ENCODE measurements at regions not wholly inside any gene's neighbourhood (a gene's known extent, or its start where the extent isn't known, plus 50 kb on each side); places are given as distances from the start of the nearest gene placed in this dataset.

DNA sequence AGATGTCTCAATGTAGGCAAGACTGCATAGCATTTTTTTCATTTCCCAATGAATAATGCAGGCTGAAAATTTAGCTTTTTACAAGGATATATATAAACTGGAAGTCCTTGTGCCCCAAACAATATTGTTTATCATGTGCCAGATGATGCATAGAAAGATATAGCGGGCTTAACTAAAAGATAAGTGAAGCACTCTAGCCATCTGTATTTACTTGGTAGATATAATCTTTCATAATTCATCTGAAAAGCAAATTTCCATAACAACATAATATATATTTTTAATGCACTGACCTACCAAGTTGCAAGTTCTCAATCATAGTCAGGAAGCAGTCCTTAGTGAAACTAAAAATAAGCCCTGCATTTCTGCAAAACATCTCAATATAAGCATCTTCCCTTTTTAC is 653.3 kb downstream of the NLGN4X start:
- Histone ChIP-seq H3K36me3 (replicated peaks in 1 of 2; ENCODE audit: control insufficient read depth in 1 of 2, insufficient read depth in 2 of 2, low read length in 1 of 2) (no peaks in the 10 kb centered on the region), H3K79me2 (ENCODE audit: insufficient read depth) (no peaks in the 10 kb centered on the region), H3K4me3 (ENCODE audit: low read depth in 2 of 2, low read length in 1 of 2) (no peak overlapping the region), H4K20me1 (ENCODE audit: insufficient read depth) (no peaks in the 10 kb centered on the region), H3K9me2 (peaks cover 4% of the 10 kb centered on the region; the same call in 1 of the 2 replicates), H3F3A (replicated peaks; ENCODE audit: insufficient read depth) (no peaks in the 10 kb centered on the region), H3K9me3 (no peaks in the 10 kb centered on the region), H3K27me3 (ENCODE audit: insufficient read depth) (no peaks in the 10 kb centered on the region), H3K27ac (ENCODE audit: low read depth in 2 of 2, low read length in 1 of 2) (no peak overlapping the region), H2AFZ (ENCODE audit: low read depth) (no peak overlapping the region), H3K4me1 (ENCODE audit: control insufficient read depth in 1 of 2, insufficient read depth in 2 of 2, low read depth in 1 of 2, low read length in 1 of 2) (no peaks in the 10 kb centered on the region; a peak in 1 of 4 replicates), H3K4me2 (no peak overlapping the region), H3K9ac (no peak overlapping the region)
- POLR2A ChIA-PET: no interaction called here
- CTCF ChIA-PET: no interaction called here
- TF ChIP-seq FOSL2 (IDR thresholded peaks at IDR 0.05; ENCODE audit: borderline replicate concordance, low read depth) (no peak), EZH2phosphoT487 (IDR thresholded peaks at IDR 0.05; ENCODE audit: borderline replicate concordance, low read depth) (no peak), PBX3 (IDR thresholded peaks at IDR 0.05) (no peak), GATA2 (CRISPR knock-in tag; IDR thresholded peaks at IDR 0.05) (peak; percentile 55), TAF1 (IDR thresholded peaks at IDR 0.05; ENCODE audit: borderline replicate concordance, low read depth, low read length) (no peak), EP300 (IDR thresholded peaks at IDR 0.05; ENCODE audit: borderline replicate concordance in 1 of 2, low read depth in 1 of 2, low read length in 1 of 2) (peak in 1 of 2 experiments; percentile 35; a peak in 1 of 4 replicates)
- no peak for DNase-seq
- 3% methylated on average over 1 of the region's 1 CpG for WGBS (ENCODE audit: low lambda C conversion rate)

DNA sequence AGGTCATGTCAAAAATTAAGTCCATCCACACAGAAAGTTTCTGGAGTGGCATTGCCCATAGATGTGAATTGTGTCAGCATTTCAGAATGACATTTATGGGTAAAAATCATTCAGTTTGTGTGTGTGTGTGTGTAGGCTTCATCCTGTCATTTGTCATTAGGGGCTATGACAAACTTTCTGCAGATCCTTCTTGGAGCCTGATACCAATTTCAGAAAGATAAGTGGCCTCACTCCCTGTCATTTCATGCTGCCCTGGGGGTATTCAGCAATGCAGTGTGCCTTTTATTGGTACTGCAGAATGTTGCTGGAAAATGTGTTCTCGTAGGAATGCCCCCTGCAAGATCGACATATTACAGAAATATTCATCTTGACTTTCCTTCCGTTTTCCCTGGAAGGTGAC is 659.7 kb downstream of the NLGN4X start:
- CTCF ChIA-PET: no interaction called here
- peak; percentile 8; the same call in 1 of the 2 replicates for TF ChIP-seq RAD21 (IDR thresholded peaks at IDR 0.05; ENCODE audit: low read length)
- TF ChIP-seq FOXM1 (IDR thresholded peaks at IDR 0.05; ENCODE audit: low read depth): no peak
- TF ChIP-seq YY1 (IDR thresholded peaks at IDR 0.05; ENCODE audit: low read depth): no peak
- TF ChIP-seq USF2 (IDR thresholded peaks at IDR 0.05; ENCODE audit: borderline replicate concordance, low read depth, low read length): no peak
- no peak for TF ChIP-seq MEF2A (IDR thresholded peaks at IDR 0.05; ENCODE audit: borderline replicate concordance, low read depth)
- peak; percentile 70 for TF ChIP-seq GATA2 (CRISPR knock-in tag; IDR thresholded peaks at IDR 0.05)
- TF ChIP-seq EP300 (IDR thresholded peaks at IDR 0.05; ENCODE audit: borderline replicate concordance in 1 of 2, low read depth in 1 of 2, low read length in 1 of 2): peak in 1 of 2 experiments; percentile 65; a peak in 1 of 4 replicates
- TF ChIP-seq, protein P1, sequence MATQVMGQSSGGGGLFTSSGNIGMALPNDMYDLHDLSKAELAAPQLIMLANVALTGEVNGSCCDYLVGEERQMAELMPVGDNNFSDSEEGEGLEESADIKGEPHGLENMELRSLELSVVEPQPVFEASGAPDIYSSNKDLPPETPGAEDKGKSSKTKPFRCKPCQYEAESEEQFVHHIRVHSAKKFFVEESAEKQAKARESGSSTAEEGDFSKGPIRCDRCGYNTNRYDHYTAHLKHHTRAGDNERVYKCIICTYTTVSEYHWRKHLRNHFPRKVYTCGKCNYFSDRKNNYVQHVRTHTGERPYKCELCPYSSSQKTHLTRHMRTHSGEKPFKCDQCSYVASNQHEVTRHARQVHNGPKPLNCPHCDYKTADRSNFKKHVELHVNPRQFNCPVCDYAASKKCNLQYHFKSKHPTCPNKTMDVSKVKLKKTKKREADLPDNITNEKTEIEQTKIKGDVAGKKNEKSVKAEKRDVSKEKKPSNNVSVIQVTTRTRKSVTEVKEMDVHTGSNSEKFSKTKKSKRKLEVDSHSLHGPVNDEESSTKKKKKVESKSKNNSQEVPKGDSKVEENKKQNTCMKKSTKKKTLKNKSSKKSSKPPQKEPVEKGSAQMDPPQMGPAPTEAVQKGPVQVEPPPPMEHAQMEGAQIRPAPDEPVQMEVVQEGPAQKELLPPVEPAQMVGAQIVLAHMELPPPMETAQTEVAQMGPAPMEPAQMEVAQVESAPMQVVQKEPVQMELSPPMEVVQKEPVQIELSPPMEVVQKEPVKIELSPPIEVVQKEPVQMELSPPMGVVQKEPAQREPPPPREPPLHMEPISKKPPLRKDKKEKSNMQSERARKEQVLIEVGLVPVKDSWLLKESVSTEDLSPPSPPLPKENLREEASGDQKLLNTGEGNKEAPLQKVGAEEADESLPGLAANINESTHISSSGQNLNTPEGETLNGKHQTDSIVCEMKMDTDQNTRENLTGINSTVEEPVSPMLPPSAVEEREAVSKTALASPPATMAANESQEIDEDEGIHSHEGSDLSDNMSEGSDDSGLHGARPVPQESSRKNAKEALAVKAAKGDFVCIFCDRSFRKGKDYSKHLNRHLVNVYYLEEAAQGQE (IDR thresholded peaks at IDR 0.05; ENCODE audit: low read depth, low read length): no peak
- TF ChIP-seq TCF12 (IDR thresholded peaks at IDR 0.05): no peak

More for the DNA sequence above, 659.7 kb downstream of the NLGN4X start:
- Histone ChIP-seq H3K79me2 (ENCODE audit: insufficient read depth) (no peaks in the 10 kb centered on the region), H3K9me3 (no peaks in the 10 kb centered on the region), H3K36me3 (replicated peaks in 1 of 2; ENCODE audit: control insufficient read depth in 1 of 2, insufficient read depth in 2 of 2, low read length in 1 of 2) (no peaks in the 10 kb centered on the region), H4K20me1 (ENCODE audit: insufficient read depth) (no peaks in the 10 kb centered on the region), H2AFZ (ENCODE audit: low read depth) (no peak overlapping the region), H3K9me2 (no peaks in the 10 kb centered on the region), H3K9ac (no peak overlapping the region), H3K4me1 (ENCODE audit: control insufficient read depth in 1 of 2, insufficient read depth in 2 of 2, low read depth in 1 of 2, low read length in 1 of 2) (no peaks in the 10 kb centered on the region), H3K4me3 (ENCODE audit: low read depth in 2 of 2, low read length in 1 of 2) (no peak overlapping the region), H3K27ac (ENCODE audit: low read depth in 2 of 2, low read length in 1 of 2) (no peak overlapping the region), H3K27me3 (ENCODE audit: insufficient read depth) (no peaks in the 10 kb centered on the region), H3K4me2 (no peak overlapping the region), H3F3A (replicated peaks; ENCODE audit: insufficient read depth) (no peaks in the 10 kb centered on the region)
- POLR2A ChIA-PET: no interaction called here
- DNase-seq: peak; percentile 27
- WGBS (ENCODE audit: low lambda C conversion rate): 0% methylated on average over 3 of the region's 3 CpGs

All from SK-N-SH (cell line).